Transverse colon (tissue), 4 donors: ENCODE measurements at regions not wholly inside any gene's neighbourhood (a gene's known extent, or its start where the extent isn't known, plus 50 kb on each side); places are given as distances from the start of the nearest gene placed in this dataset.
"Not testable (repeated sequence)": the region's sequence is repeated elsewhere in the genome, so short reads cannot be mapped to it uniquely, and the experiment has no call there.

ENCODE experiments used
- DNase-seq: peaks from one replicate; pipeline ENCODE4 v3.0.0-alpha.2; 2019
- H3K27ac ChIP-seq, 4 donors: fragments of 200-600 bp; sonication (generic); 2 replicates each; pipeline ENCODE4 v1.5.1; 2016 to 2018; ENCODE audit warnings: inconsistent platforms in 4 of 4
- H3K27me3 ChIP-seq: fragments of 200-600 bp; sonication (generic); 2 replicates; pipeline ENCODE4 v1.5.1; 2017; ENCODE audit warnings: inconsistent platforms
- H3K36me3 ChIP-seq, 4 donors: fragments of 200-600 bp; sonication (generic); 2 replicates each; pipeline ENCODE4 v1.5.1; 2017 to 2019; ENCODE audit warnings: inconsistent platforms in 4 of 4
- H3K4me1 ChIP-seq, 4 donors: fragments of 200-600 bp; sonication (generic); 2 replicates each; pipeline ENCODE4 v1.5.1; 2017 to 2020; ENCODE audit warnings: inconsistent platforms in 4 of 4
- H3K4me3 ChIP-seq, 4 donors: fragments of 200-600 bp; sonication (generic); 1 replicate in 1 of 4; 2 replicates in 3 of 4; pipeline versions ENCODE4 v1.5.1 to v1.6.1; 2017 to 2019; ENCODE audit warnings: inconsistent platforms in 4 of 4
- H3K9me3 ChIP-seq, 2 donors: fragments of 200-600 bp; sonication (generic); 2 replicates each; pipeline ENCODE4 v1.5.1; 2017 to 2019; ENCODE audit warnings: inconsistent platforms in 2 of 2
- EP300 ChIP-seq: sonication (generic); formaldehyde crosslinking; IDR thresholded peaks from one replicate; pipeline ENCODE4 v1.6.1; 2017; ENCODE audit warnings: antibody characterized with exemption, low read depth
- POLR2A ChIP-seq: fragments of 450-650 bp; IDR thresholded peaks from one replicate; pipeline ENCODE4 v1.6.1; 2016; ENCODE audit warnings: antibody characterized with exemption, mild to moderate bottlenecking, moderate library complexity
- POLR2AphosphoS5 ChIP-seq, 3 donors: sonication (generic); formaldehyde crosslinking; IDR thresholded peaks; one replicate each; pipeline ENCODE4 v1.6.1; 2016; ENCODE audit warnings: antibody characterized with exemption in 3 of 3
- WGBS, 2 donors: methylation state at CpG; one replicate each; pipeline ENCODE4 v1.1.5; 2018; ENCODE audit warnings: low coverage in 1 of 2; 5-methylcytosine and 5-hydroxymethylcytosine counted together
- in situ Hi-C, 4 donors: fragments of 200-750 bp; cut with MboI; loops; one replicate each; pipeline versions ENCODE4 v1.15.0 to v1.15.1; 2017; ENCODE audit warnings: low sequenced_read_pairs in 3 of 4, low pct_ligation_motif_present in 1 of 4, low pct_unique_long_range_greater_than_20kb in 1 of 4
- intact Hi-C: fragments of 100-400 bp; cut with DNase I; formaldehyde crosslinking; loops from one replicate; pipeline ENCODE4 v1.15.1; 2023; ENCODE audit warnings: low total_unique reads
- TF ChIP-seq, protein P1 (sequence below), 5 experiments: fragments of 200-600 bp in 3 of 5; fragments of 450-650 bp in 2 of 5; sonication (generic) in 3 of 5; IDR thresholded peaks; 1 replicate in 2 of 5; 2 replicates in 3 of 5; pipeline ENCODE4 v1.5.1; 2016 to 2017; ENCODE audit warnings: antibody characterized with exemption in 5 of 5, inconsistent platforms in 3 of 5, mild to moderate bottlenecking in 2 of 5, moderate library complexity in 1 of 5

DNA sequence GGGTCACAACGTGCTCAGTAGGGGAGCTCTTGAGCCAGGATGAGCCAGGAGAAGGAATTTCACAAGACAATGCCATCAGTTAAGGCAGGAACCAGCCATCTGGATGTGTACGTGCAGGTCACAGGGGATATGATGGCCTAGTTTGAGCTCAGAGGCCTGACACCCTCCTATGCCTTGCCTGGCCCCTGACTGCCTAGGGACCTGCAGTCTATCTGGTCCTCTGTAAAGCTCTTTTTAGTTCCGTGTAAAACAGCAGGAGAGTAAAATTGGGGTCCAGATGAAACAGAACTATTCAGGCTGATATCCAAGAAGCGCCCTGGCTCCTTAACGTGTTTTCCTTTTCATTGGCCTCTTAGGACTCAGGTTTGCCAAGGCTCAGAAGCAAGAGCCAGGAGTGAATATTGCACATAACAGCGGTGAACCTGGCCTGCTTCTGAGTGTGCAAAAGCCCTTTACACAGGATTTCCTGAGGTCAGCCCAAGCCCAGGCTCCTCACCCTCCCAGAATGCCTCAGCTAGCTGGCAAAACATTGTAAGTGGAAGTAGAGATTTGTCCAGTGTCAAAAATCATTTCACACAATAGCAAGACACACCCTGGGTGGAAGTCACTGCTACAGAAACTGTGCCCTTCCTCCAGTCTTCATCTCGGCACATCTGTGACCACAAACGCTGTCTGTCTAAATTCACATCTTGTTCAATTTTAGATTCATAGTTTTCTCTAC is 777.2 kb downstream of the UQCRFS1 start:
- in situ Hi-C loops: no loop called here
- peak overlapping the region in 2 of 4 donors; percentile 8 to 16 for H3K27ac ChIP-seq
- no peak overlapping the region for H3K4me3 ChIP-seq
- H3K4me1 ChIP-seq: peaks cover 0 to 31% (median 16%) of the 10 kb centered on the region in 4 donors
- no peaks in the 10 kb centered on the region for H3K9me3 ChIP-seq
- 43 to 70% methylated on average over 3 to 8 of the region's 8 CpGs for WGBS, 2 donors
- no peak for DNase-seq
- intact Hi-C loops: no loop called here
- no peak for TF ChIP-seq POLR2A
- no peak for TF ChIP-seq POLR2AphosphoS5 (IDR thresholded peaks at IDR 0.05)
- no peak for TF ChIP-seq EP300
- TF ChIP-seq, protein P1, sequence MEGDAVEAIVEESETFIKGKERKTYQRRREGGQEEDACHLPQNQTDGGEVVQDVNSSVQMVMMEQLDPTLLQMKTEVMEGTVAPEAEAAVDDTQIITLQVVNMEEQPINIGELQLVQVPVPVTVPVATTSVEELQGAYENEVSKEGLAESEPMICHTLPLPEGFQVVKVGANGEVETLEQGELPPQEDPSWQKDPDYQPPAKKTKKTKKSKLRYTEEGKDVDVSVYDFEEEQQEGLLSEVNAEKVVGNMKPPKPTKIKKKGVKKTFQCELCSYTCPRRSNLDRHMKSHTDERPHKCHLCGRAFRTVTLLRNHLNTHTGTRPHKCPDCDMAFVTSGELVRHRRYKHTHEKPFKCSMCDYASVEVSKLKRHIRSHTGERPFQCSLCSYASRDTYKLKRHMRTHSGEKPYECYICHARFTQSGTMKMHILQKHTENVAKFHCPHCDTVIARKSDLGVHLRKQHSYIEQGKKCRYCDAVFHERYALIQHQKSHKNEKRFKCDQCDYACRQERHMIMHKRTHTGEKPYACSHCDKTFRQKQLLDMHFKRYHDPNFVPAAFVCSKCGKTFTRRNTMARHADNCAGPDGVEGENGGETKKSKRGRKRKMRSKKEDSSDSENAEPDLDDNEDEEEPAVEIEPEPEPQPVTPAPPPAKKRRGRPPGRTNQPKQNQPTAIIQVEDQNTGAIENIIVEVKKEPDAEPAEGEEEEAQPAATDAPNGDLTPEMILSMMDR (IDR thresholded peaks at IDR 0.05): no peak
- no peaks in the 10 kb centered on the region for H3K27me3 ChIP-seq
- no peaks in the 10 kb centered on the region for H3K36me3 ChIP-seq

- DNase-seq, H3K27ac ChIP-seq, H3K27me3 ChIP-seq, H3K36me3 ChIP-seq, intact Hi-C loops, in situ Hi-C loops, H3K9me3 ChIP-seq, H3K4me3 ChIP-seq: not testable (repeated sequence)
- 86 to 97% methylated on average over 6 to 9 of the region's 9 CpGs for WGBS, 2 donors
- H3K4me1 ChIP-seq: peaks cover 0 to 31% (median 16%) of the 10 kb centered on the region in 4 donors
These were observed 778.2 kb downstream of the UQCRFS1 start for GRCh38 chr19:28434794-28435193.

GRCh38 chr19:28434365-28434764 is 778.6 kb downstream of the UQCRFS1 start:
- in situ Hi-C loops: not testable (repeated sequence)
- WGBS, 2 donors: 78 to 80% methylated on average over 5 of the region's 5 CpGs

GRCh38 chr19:28433166-28433565 is 779.8 kb downstream of the UQCRFS1 start:
- H3K9me3 ChIP-seq, H3K4me3 ChIP-seq, H3K27ac ChIP-seq, DNase-seq, H3K27me3 ChIP-seq, H3K36me3 ChIP-seq, intact Hi-C loops, in situ Hi-C loops: not testable (repeated sequence)
- H3K4me1 ChIP-seq: peaks cover 0 to 29% (median 16%) of the 10 kb centered on the region in 4 donors
- 67 to 76% methylated on average over 1 to 4 of the region's 4 CpGs for WGBS, 2 donors

More at GRCh38 chr19:28434365-28434764, 778.6 kb downstream of the UQCRFS1 start:
- peaks cover 0 to 31% (median 16%) of the 10 kb centered on the region in 4 donors for H3K4me1 ChIP-seq
- H3K36me3 ChIP-seq, H3K9me3 ChIP-seq, intact Hi-C loops, H3K27me3 ChIP-seq, DNase-seq, H3K27ac ChIP-seq, H3K4me3 ChIP-seq: not testable (repeated sequence)

DNA sequence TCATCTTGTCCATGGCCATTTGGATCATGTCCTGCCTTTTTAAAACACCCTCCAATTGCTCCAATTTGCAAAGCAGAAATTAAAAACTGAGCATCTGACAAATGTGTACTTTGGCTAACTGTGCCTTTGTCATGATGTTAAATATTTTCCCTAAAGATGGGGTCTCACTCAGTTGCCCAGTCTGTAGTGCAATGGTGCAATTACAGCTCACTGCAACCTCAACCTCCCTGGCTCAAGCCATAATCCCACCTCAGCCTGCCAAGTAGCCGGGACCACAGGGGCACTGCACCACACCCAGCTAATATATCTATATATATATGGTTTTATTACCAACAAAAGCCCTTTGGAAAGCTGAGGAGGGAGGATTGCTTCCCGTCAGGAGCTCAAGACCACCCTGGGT is 782.7 kb downstream of the UQCRFS1 start:
- TF ChIP-seq EP300 (no peak), POLR2A (no peak), POLR2AphosphoS5 (IDR thresholded peaks at IDR 0.05) (no peak)
- TF ChIP-seq, protein P1 (IDR thresholded peaks at IDR 0.05): no peak
- in situ Hi-C loops (no loop called here), intact Hi-C loops (no loop called here)
- no peak overlapping the region for H3K4me3 ChIP-seq
- H3K9me3 ChIP-seq: no peaks in the 10 kb centered on the region
- H3K27me3 ChIP-seq: no peaks in the 10 kb centered on the region
- DNase-seq: no peak
- peaks cover 0 to 4% (median 2%) of the 10 kb centered on the region in 4 donors for H3K4me1 ChIP-seq
- H3K36me3 ChIP-seq: no peaks in the 10 kb centered on the region
- no peak overlapping the region for H3K27ac ChIP-seq
- WGBS, 2 donors: 57% methylated on average over 2 of the region's 2 CpGs; no CpG with 5 or more reads in 1 of the 2 donors
